ENCODE measurements at regions not wholly inside any gene's neighbourhood (a gene's known extent, or its start where the extent isn't known, plus 50 kb on each side); places are given as distances from the start of the nearest gene placed in this dataset.

- no peak for TF ChIP-seq EZH2 (IDR thresholded peaks at IDR 0.05; ENCODE audit: insufficient read depth, poor library complexity, severe bottlenecking)
- TF ChIP-seq EZH2phosphoT487 (IDR thresholded peaks at IDR 0.05; ENCODE audit: insufficient read depth, low read depth) = no peak
Observed at GRCh38 chr11:116225236-116225635, 547.6 kb downstream of the BUD13 start.

Measured in GM23248 (cell line).